ENCODE measurements at regions not wholly inside any gene's neighbourhood (a gene's known extent, or its start where the extent isn't known, plus 50 kb on each side); places are given as distances from the start of the nearest gene placed in this dataset.
"Not testable (repeated sequence)": the region's sequence is repeated elsewhere in the genome, so short reads cannot be mapped to it uniquely, and the experiment has no call there.

DNA sequence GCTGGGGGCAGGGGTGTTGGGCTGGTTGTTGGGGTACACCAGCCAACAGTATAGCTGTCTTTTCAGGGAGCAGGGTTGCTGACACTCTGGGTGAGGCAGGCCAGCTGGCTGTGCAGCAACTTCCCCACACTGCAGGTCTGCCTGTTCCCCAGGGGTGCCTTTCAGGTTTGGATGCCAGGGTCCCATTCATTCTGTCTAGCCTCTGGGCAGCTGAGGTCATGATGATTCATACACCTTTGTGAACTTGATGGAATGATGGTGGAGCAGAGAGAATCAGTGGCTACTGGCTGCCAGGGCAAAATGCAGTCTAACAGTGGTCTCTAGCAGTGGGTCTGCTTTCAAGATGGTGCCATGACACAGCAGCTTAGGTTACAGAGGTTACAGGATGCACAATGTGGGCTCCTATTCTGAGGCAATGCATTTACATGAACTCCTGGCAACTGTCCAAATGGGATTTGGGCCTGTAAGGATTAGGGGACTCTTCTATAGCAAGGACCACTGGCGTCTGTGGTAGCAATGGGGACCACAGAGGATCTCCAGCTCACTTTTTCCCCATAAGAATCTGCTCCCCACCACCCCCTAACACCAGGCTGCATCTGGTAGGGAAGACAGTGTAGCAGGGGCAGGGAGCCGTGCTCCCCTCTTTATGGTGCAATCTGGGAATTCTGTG lies 103.7 kb downstream of the FEM1C start:
- no peak for DNase-seq (ENCODE audit: missing footprints)
- ATAC-seq, result no peak
- intact Hi-C loops (cut with DNase I), result no loop called here

DNA sequence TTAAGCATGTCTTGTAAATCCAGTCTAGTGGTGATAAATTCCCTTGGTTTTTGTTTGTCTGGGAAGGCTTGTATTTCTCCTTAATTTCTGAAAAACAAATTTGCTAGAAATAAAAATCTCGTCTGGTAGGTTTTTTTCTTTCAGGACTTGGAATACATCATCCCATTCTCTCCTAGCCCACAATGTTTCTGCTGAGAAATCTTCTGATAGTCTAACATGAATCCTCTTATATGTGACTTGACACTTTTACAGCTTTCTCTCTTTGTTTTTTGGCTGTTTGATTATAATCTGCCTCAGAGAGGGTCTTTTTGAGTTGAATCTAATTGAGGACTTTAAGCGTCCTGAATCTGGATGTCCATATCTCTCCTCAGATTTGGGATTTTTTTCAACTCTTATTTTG lies 104.9 kb downstream of the FEM1C start:
- intact Hi-C loops (cut with DNase I), result no loop called here
- ATAC-seq (no peak), DNase-seq (ENCODE audit: missing footprints) (no peak)

DNA sequence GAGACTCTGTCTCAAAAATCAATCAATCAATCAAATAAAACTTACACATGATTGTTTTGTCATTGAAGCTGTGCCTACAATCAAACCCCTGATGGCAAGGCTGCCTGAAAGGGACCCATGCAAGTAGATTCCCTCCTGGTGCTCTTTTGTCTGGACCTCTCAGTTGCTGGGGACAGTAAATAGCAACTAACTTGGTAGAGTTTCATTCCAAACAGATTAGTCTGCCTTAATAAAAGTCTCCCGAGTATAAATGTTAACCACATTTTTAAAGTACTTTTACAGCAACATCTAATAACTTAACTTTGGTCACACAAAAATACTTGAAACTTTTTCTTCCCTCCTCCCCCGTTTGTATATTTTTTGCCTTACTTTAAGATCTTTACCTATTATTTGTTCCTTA lies 105.5 kb downstream of the FEM1C start:
- DNase-seq (ENCODE audit: missing footprints) (no peak), ATAC-seq (no peak)
- intact Hi-C loops (cut with DNase I), result no loop called here

DNA sequence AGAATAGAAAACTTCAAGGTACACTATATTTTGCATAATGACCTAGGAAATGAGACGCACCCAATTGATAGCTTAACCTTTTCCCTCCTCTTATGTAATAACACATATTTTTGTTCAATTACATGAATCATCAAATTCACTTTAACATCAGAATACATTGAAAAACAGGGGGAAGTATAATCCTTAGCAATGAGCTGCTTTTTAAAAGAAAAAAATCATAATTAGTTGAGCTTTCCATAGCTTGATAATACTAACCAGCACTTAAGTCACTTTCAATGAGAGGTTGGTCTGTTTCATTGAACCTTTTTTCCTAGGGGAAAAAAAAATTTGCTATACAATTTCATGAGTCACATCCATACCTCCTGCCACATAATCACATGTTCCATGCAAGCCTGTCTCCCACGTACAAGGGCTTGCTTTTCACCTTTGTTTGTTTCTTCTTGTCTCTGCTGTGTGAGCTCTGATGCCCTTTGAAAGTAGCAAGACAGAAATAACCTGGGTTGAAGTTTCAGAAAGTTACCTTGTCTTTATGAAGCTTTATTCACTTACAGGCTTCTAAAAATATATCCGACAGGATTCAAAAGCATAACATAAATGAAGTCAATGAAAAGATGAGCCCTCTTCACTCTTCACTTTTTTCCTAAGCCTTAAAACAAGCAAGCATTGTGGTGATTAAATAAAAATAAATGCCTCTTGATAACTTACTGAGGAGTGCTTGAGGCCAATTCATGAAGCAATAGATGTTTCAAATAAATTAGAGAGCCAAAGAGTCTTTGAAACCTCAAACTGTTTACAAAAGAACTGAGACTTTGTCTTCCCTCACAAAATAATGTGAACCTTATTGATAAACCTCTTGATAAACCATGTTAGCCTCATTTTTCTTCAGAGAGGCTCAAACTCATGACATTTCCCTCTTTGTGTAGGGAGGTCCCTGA lies 108.5 kb downstream of the FEM1C start:
- intact Hi-C loops (cut with DNase I), result no loop called here
- ATAC-seq (no peak), DNase-seq (ENCODE audit: missing footprints) (no peak)

DNA sequence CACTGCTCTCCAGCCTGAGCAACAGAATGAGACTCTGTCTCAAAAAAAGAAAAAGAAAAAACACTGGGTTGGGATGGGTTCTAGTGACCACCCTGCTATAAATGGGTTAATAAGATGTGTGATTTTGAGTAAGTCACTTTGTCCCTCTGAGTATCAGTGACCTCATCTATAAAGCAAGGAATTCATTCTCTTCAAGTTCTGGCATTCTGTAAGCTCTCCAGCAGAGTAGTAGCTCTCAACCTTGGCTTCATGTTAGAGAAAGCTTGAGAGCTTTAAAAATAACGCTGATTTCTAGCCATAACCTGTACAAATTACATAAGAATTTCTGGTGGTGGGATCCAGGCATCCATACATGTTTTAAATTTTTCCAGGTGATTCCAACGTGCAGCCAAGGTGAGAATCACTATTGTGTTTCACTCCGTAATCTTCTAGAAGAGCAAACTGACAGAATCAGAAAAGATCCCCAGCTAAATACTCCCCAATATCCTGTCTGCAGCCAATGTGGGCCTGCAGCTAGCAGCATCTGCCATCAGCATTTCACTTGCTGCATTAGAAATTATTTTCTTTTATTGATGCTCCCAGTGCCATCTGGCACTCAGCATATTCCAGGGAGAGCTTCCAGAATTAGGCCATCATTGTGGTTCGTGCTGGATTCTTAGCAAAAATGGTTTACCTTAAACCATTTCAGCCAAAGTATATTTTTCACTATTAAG lies 109.4 kb downstream of the FEM1C start:
- no peak for DNase-seq (ENCODE audit: missing footprints)
- intact Hi-C loops (cut with DNase I), result no loop called here
- no peak for ATAC-seq

DNA sequence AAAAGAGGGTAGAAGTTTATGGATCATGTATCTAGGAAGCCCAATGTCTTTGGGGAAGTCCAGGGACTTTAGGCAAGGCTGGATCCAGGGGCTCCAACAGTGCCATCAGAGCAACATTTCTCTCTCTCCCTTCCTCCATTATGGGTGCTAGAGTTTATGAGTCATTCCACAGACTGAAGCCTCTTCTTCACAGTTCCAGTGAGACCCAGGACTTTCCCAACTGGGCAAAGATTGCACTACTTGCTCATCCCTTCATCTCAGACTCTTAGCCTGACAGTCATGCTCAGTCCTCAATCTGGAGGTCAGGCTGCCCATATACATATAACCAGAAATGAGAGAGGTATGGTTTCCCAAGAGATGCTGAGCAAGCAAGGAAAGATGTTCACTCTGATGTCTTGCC lies 110.7 kb downstream of the FEM1C start:
- DNase-seq (ENCODE audit: missing footprints), result no peak
- intact Hi-C loops (cut with DNase I), result loop anchor here (2.0 kb wide), 1 partner anchor 21 kb away; no protein-coding TSS in a partner anchor
- ATAC-seq, result no peak

DNA sequence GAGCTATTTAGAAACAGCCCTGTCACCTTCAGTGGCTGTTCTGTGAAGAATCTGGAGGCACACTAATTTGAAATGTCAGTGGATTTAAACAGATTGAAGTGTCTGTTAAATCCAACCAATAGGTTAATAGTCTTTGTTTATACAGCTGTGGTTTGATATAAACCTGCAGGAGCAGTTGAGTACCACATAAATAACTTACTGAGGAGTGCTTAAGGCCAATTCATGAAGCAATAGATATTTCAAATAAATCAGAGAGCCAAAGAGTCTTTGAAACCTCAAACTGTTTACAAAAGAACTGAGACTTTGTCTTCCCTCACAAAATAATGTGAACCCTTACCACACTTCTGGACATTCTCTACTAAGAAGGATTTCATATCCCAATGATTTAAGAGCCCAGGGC lies 111.9 kb downstream of the FEM1C start:
- ATAC-seq (no peak), DNase-seq (ENCODE audit: missing footprints) (no peak)
- intact Hi-C loops (cut with DNase I), result loop anchor here (2.0 kb wide), 1 partner anchor 22 kb away; no protein-coding TSS in a partner anchor

DNA sequence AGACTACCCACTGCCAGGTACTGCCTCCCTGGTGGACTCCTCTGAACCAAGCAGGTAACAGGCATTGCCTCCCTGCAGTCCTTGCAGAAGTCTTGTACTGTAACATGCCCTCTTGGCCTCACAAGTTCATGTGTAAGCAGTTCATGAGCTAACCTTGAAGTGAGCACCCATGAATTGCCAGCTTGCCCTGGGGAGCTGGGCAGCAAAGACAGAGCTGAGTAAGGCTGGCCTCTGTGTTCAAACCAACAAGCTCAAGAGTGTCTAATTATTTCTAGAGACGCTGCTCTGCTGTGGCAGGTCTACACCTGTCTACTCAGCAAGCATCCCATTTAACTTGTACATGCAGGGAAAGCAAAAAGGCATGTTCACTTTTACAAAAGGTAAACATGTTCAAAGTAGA lies 113.5 kb downstream of the FEM1C start:
- intact Hi-C loops (cut with DNase I), result no loop called here
- DNase-seq (ENCODE audit: missing footprints), result no peak
- ATAC-seq, result no peak

DNA sequence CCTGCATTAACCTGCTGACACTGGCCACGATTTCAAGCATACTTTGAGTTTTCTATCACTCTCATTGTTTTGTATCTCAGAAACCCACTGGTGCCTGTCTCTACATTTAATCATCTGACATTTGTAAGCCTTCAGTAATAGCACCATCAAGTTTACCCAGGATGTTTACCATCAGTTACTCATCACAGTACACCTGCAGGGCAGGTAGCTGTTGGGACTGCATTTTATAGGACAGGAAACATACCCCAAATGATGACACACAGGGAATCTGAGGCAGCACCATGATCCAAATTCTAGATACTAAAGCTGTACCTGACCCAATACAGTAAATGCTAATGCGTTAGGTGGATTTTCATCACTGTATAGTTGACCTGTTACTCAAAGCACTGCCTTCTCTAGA lies 114.2 kb downstream of the FEM1C start:
- ATAC-seq (no peak), DNase-seq (ENCODE audit: missing footprints) (no peak)
- intact Hi-C loops (cut with DNase I), result no loop called here

DNA sequence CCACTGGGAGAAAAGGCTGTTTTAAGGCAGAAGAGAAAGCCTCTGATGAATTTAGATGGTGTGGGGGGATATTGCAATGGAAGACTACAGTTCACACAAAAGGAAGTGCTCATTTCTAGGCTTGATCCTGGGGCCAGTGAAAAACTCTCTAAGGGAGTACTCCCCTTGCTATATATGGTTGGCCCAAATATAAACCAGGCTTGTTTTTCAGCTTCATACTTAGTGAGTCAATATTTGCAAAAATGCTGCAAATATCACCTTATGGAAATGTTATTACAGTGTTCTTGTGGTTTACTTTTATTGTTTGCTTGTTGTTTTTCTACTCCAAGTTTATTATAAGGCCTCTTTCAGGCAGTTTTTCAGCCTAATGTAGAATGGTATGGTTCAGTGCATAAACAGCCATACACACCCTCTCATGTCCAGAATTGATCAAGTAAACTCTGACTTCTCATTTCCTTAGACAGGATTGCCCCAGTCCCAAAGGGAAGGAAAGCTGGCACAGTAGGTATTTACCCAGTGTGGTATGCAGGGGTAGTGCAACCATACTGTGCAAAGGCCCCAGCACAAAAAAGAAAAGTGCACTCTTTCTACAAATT lies 115.1 kb downstream of the FEM1C start:
- intact Hi-C loops (cut with DNase I), result no loop called here

DNA sequence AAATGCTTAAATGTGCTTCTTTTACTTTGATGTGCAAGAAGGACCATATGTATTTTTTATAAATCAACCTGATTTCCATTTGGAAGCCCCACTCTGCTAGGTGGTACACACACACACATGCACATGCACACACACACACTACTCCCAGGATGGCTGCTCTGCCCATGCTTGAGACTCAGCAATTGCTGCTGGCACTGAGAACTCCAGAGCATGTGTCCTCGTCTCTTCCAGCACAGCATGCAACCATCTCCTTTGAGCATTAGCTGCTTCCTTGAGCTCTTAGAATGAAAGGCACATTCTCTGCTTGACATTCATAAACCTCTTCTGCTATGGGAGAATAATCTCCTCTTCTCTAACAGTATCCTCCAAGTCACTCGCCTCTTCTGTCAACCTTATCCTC lies 115.9 kb downstream of the FEM1C start:
- no peak for DNase-seq (ENCODE audit: missing footprints)
- ATAC-seq, result no peak
- intact Hi-C loops (cut with DNase I), result no loop called here

More for the DNA sequence above, 115.1 kb downstream of the FEM1C start:
- DNase-seq (ENCODE audit: missing footprints) (no peak), ATAC-seq (no peak)

DNA sequence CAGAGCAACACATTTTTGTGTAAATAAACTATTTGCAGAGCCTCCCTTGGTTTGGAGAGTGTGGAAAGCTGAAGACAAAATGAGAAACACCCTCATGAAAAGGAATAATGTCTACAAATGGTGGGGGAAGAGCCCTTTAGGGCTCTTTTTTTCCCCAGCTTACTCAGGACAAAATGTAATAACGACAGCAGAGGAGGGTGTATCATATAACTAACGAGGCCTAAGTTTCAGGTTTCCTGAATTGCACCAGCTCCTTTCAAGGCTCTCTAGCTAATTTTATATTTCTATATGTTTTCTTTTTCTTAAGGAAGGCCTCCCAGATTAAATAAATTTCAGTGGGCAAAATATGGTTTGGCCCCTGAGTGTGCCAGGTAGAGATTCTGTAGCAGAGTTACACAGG lies 116.3 kb downstream of the FEM1C start:
- ATAC-seq (no peak), DNase-seq (ENCODE audit: missing footprints) (no peak)
- intact Hi-C loops (cut with DNase I), result no loop called here

DNA sequence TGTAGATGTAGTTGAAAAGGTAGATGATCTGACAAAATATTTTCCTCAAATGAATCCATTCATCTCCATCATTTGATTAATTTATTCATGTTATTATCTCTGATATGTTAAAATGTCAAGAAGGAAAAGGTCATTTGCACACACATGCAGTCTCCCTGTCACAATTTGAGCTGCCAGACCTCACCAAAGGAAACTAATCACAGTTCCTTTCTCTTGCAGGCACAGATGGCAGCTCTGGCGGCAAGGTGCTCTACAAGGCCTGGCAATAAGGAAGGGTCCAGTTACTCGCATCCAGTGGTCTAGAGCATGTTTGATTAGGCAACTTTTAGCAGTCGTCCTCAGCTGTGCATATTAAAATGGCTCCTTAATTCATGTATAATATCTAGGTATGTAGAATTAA lies 120.1 kb downstream of the FEM1C start:
- intact Hi-C loops (cut with DNase I), result no loop called here
- ATAC-seq, result no peak

DNA sequence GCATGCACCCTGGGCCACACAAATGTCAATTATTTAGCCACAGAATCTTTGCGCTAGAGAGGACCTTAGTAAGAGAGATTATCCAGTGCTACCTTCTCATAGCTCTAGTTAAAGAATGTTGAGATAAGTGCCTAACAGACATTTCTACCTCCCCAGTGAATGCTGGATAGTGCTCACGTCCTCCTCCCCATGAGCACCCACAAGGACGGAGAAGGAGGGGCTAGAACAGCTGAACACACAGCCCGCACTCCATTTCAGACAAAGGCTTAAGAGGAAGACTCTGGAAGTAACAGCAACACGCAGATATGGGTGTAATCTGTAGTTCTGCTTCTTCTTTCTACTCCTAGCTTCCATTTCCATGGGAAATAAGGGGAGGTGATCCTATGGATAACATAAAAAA lies 120.5 kb downstream of the FEM1C start:
- ATAC-seq (peak; percentile 68), DNase-seq (ENCODE audit: missing footprints) (no peak)
- intact Hi-C loops (cut with DNase I), result no loop called here

More for the DNA sequence above, 120.1 kb downstream of the FEM1C start:
- no peak for DNase-seq (ENCODE audit: missing footprints)

DNA sequence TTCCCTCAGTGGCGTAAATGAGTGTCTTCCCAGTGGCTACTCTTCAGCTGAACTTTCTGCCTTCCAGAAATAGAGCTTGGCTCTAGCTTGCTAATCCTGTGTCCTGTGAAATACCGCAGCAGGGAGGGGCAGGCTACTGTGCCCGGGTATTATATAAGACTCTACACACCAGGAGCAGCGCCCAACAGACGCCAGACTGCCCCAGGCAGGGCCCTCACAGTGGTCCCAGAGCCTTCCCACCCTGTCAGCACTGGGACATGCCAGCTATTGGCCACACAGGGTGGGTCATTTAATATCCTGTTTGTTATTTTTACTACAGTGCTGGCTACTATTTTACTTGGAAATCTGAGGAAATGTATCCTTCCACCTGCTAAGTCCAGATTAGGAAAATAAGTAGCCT lies 121.0 kb downstream of the FEM1C start:
- intact Hi-C loops (cut with DNase I), result loop anchor here (1.0 to 2.0 kb wide), 3 partner anchors 35 to 121 kb away; partner anchors contain the start of gene FEM1C
- DNase-seq (ENCODE audit: missing footprints) (peak; percentile 76), ATAC-seq (peak; percentile 96)

DNA sequence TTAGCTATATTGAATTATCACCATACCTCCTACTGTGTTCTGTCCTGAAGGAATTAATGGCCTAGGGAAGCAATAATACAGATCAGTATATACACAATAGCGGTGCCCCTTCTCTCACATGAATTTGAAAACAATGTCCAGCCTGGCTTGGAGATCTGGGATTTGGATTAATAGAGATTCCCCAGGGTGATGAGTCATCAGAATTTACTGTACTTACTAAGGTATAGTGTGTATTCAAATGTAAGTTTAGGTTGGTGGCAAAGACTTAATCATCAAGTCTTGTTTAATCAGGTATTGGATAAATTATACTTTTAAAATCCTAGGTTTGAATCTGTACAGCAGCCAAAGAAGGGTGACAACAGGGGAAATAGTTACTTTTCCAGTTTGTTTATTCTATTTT lies 121.5 kb downstream of the FEM1C start:
- intact Hi-C loops (cut with DNase I), result loop anchor here (1.0 to 2.0 kb wide), 3 partner anchors 34 to 122 kb away; partner anchors contain the start of gene FEM1C
- ATAC-seq, result no peak
- DNase-seq (ENCODE audit: missing footprints), result no peak

DNA sequence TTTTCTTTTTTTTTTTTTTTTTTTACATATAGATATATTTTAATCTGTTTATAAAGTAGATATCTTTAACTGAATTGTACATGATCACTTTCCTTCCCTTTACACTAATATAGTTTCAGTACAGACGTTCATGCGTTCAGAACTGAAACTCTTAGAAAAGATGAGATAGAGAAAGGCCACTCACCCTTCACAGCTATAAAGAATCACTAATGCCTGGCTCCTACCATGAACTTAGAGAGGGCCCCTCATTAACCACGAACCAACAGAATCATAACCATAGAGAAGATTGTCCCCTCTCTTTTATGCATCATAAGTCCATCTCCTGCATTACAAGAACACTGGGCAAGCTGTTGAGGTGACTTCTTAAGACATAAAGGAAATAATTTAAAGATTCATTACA lies 123.8 kb downstream of the FEM1C start:
- DNase-seq (ENCODE audit: missing footprints); intact Hi-C loops (cut with DNase I); ATAC-seq: not testable (repeated sequence)

DNA sequence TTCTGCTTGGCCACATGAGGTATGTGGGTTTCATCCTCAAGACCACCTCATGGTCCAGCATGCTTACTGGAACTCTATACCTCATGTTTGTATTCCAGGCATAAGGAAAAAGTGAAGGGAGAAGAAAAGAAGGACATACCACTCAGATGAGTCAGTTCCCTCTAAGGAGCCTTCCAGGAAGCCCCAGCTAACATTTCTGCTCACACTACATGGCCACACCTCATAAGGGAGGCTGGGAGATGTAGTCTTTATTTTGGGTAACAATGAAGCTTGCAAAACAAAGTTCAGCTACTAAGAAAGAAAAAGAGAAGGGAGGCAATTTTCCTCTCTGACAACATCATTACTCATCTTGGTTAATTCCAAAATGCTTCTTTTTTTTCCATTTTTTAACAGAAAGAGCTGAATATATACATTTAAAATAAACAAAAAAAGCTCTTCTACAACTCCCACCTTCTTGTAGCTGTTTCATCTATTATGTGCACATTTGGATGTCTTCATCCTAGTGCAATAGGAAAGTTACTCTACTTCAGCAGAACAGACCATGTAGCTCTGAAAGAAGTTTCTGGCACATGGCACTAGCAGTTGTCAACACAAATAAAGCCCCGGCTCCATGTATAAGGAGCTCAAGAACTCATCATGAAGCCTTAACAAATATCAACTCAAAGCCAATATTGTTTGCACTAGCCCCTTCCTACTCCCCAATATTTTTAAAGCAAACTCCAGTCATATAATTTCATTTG lies 123.6 kb upstream of the CCDC112 start:
- ATAC-seq (no peak), DNase-seq (ENCODE audit: missing footprints) (no peak)

More for the DNA sequence above, 123.6 kb upstream of the CCDC112 start:
- intact Hi-C loops (cut with DNase I), result no loop called here
